ENCODE measurements at regions not wholly inside any gene's neighbourhood (a gene's known extent, or its start where the extent isn't known, plus 50 kb on each side); places are given as distances from the start of the nearest gene placed in this dataset.

GRCh38 chr5:109917154-109917546 is 227.4 kb downstream of the MAN2A1 start:
- POLR2A ChIA-PET, result no interaction called here
- H3K79me2 ChIP-seq (ENCODE audit: insufficient read depth, low read length), result no peaks in the 10 kb centered on the region
- no peak overlapping the region for H3K9ac ChIP-seq (ENCODE audit: low read length)
- H2AFZ ChIP-seq (ENCODE audit: low read depth, low read length, poor library complexity, severe bottlenecking), result no peak overlapping the region
- H3K27me3 ChIP-seq (ENCODE audit: insufficient read depth, low read length), result no peaks in the 10 kb centered on the region; the same call in 1 of the 2 replicates
- H3K9me2 ChIP-seq (ENCODE audit: insufficient read depth), result no peaks in the 10 kb centered on the region
- ATAC-seq, result no peak
- TF ChIP-seq CTCF (IDR thresholded peaks at IDR 0.05 in 2 of 3, conservative IDR thresholded peaks at IDR 0.05 in 1 of 3; ENCODE audit: borderline replicate concordance in 1 of 3, insufficient read depth in 1 of 3, low read depth in 2 of 3, low read length in 2 of 3) (no peak), SIN3A (IDR thresholded peaks at IDR 0.05; ENCODE audit: low read depth) (no peak), EZH2phosphoT487 (IDR thresholded peaks at IDR 0.05; ENCODE audit: borderline replicate concordance) (no peak), REST (IDR thresholded peaks at IDR 0.05; ENCODE audit: low read depth) (no peak), ZNF274 (IDR thresholded peaks at IDR 0.05; ENCODE audit: low read depth, low read length) (no peak), ZBTB33 (IDR thresholded peaks at IDR 0.05; ENCODE audit: extremely low read depth, insufficient replicate concordance, low read length) (no peak), SRF (IDR thresholded peaks at IDR 0.05; ENCODE audit: low read depth) (no peak), RAD21 (IDR thresholded peaks at IDR 0.05; ENCODE audit: low read depth) (no peak), ATF3 (IDR thresholded peaks at IDR 0.05) (no peak), FOSL1 (IDR thresholded peaks at IDR 0.05; ENCODE audit: low read depth) (no peak), POLR2A (IDR thresholded peaks at IDR 0.05; ENCODE audit: borderline replicate concordance, extremely low read depth, insufficient read depth, insufficient read length) (no peak), YY1 (IDR thresholded peaks at IDR 0.05; ENCODE audit: extremely low read depth, insufficient replicate concordance, low read depth, low read length) (no peak)
- H3K4me3 ChIP-seq (replicated peaks in 1 of 2; ENCODE audit: low read depth in 1 of 2, low read length in 2 of 2), result no peak overlapping the region
- DNase-seq (ENCODE audit: low read depth, low spot score), result no peak
- RAD21 ChIA-PET (ENCODE audit: low non-redundant PET in 1 of 2, low total read pairs in 2 of 2, uncharacterized antibody in 2 of 2, unreplicated experiment in 2 of 2), result no interaction called here
- H3K27ac ChIP-seq (ENCODE audit: low read depth, low read length), result no peak overlapping the region
- no peaks in the 10 kb centered on the region for H3K4me1 ChIP-seq (ENCODE audit: control insufficient read depth in 1 of 2, insufficient read depth in 2 of 2, low read length in 2 of 2)
- no peak overlapping the region for H3K4me2 ChIP-seq (ENCODE audit: low read length)
- no peaks in the 10 kb centered on the region for H4K20me1 ChIP-seq (ENCODE audit: insufficient read depth)
- no TSS peak for BruUV-seq (replicated peaks)
- CTCF ChIA-PET, result no interaction called here
- intact Hi-C loops (cut with micrococcal nuclease), result no loop called here
- no peaks in the 10 kb centered on the region for H3K36me3 ChIP-seq (ENCODE audit: control insufficient read depth in 1 of 2, insufficient read depth in 2 of 2, low read length in 2 of 2)
- no peaks in the 10 kb centered on the region for H3K9me3 ChIP-seq (ENCODE audit: control insufficient read depth in 1 of 2, insufficient read depth in 1 of 2, low read depth in 1 of 2, low read length in 2 of 2)
